ENCODE measurements at regions not wholly inside any gene's neighbourhood (a gene's known extent, or its start where the extent isn't known, plus 50 kb on each side); places are given as distances from the start of the nearest gene placed in this dataset.

GRCh38 chr7:156001496-156002260, 189.4 kb upstream of the SHH start:
- no peak for DNase-seq

- no peak for DNase-seq
Observed at GRCh38 chr7:156000601-156001396, 188.5 kb upstream of the SHH start.

GRCh38 chr7:155999631-156000489, 187.6 kb upstream of the SHH start:
- DNase-seq, result no peak

- no peak for DNase-seq
Observed at GRCh38 chr7:155998766-155999630, 186.7 kb upstream of the SHH start.

GRCh38 chr7:155998328-155998691, 186.0 kb upstream of the SHH start:
- DNase-seq, result no peak

- no peak for DNase-seq
Observed at GRCh38 chr7:155997431-155998327, 185.4 kb upstream of the SHH start.

- no peak for DNase-seq
Observed at GRCh38 chr7:155996718-155997280, 184.5 kb upstream of the SHH start.

- DNase-seq, result no peak
Observed at GRCh38 chr7:155995183-155995612, 182.9 kb upstream of the SHH start.

GRCh38 chr7:155994279-155994811, 182.1 kb upstream of the SHH start:
- DNase-seq, result no peak

- DNase-seq, result no peak
Observed at GRCh38 chr7:155993420-155994278, 181.4 kb upstream of the SHH start.

- no peak for DNase-seq
Observed at GRCh38 chr7:155992974-155993373, 180.7 kb upstream of the SHH start.

- DNase-seq, result no peak
Observed at GRCh38 chr7:155992538-155992937, 180.3 kb upstream of the SHH start.

GRCh38 chr7:155992107-155992506, 179.8 kb upstream of the SHH start:
- no peak for DNase-seq

GRCh38 chr7:155991470-155991869, 179.2 kb upstream of the SHH start:
- DNase-seq, result no peak

GRCh38 chr7:155988416-155988815, 176.2 kb upstream of the SHH start:
- DNase-seq, result no peak

- no peak for DNase-seq
Observed at GRCh38 chr7:155987681-155988235, 175.5 kb upstream of the SHH start.

- DNase-seq, result no peak
Observed at GRCh38 chr7:155986497-155987160, 174.4 kb upstream of the SHH start.

- DNase-seq, result no peak
Observed at GRCh38 chr7:155985518-155986250, 173.4 kb upstream of the SHH start.
